ENCODE measurements at regions not wholly inside any gene's neighbourhood (a gene's known extent, or its start where the extent isn't known, plus 50 kb on each side); places are given as distances from the start of the nearest gene placed in this dataset.

DNA sequence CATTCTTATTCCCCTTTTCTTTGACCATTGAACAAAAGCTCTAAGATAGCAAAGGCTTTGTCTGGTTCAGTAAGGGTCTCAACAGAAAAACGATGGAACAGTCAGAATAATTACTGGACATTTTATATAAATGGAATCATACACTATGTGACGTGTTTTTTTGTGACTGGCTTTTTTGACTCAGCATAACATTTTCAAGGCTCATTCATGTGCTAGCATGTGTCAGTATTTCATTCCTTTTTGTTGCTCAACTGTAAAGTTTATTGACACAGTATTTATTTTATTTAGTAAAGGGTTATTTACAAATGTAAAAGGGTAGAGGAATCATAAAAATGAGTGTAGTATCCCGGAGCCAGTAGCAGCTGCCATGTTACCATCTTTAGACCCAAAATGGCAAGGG is 226.2 kb downstream of the CDRT15L2 start:
- TF ChIP-seq POLR2A (IDR thresholded peaks at IDR 0.05) = no peak
- TF ChIP-seq, protein P1, sequence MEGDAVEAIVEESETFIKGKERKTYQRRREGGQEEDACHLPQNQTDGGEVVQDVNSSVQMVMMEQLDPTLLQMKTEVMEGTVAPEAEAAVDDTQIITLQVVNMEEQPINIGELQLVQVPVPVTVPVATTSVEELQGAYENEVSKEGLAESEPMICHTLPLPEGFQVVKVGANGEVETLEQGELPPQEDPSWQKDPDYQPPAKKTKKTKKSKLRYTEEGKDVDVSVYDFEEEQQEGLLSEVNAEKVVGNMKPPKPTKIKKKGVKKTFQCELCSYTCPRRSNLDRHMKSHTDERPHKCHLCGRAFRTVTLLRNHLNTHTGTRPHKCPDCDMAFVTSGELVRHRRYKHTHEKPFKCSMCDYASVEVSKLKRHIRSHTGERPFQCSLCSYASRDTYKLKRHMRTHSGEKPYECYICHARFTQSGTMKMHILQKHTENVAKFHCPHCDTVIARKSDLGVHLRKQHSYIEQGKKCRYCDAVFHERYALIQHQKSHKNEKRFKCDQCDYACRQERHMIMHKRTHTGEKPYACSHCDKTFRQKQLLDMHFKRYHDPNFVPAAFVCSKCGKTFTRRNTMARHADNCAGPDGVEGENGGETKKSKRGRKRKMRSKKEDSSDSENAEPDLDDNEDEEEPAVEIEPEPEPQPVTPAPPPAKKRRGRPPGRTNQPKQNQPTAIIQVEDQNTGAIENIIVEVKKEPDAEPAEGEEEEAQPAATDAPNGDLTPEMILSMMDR (IDR thresholded peaks at IDR 0.05) = no peak
